MM.1S (cell line): ENCODE measurements at regions not wholly inside any gene's neighbourhood (a gene's known extent, or its start where the extent isn't known, plus 50 kb on each side); places are given as distances from the start of the nearest gene placed in this dataset.

Experiments
- DNase-seq: peaks from one replicate; pipeline ENCODE4 v3.0.0-alpha.2; 2015
- H2AFZ ChIP-seq: fragments of 300-600 bp; sonication (generic); 2 replicates; pipeline ENCODE4 v1.6.0; 2016; ENCODE audit warnings: antibody characterized with exemption, low read length
- H3F3A ChIP-seq: fragments of 300-600 bp; sonication (generic); 2 replicates; pipeline ENCODE4 v1.6.1; 2016; ENCODE audit warnings: mild to moderate bottlenecking, antibody characterized with exemption, low read length, moderate library complexity, mixed read lengths; ENCODE audit not compliant: insufficient read depth
- H3K27ac ChIP-seq: fragments of 300-600 bp; sonication (generic); 2 replicates; pipeline ENCODE4 v1.5.1; 2016; ENCODE audit warnings: mild to moderate bottlenecking, low read length
- H3K27me3 ChIP-seq: fragments of 300-600 bp; sonication (generic); replicated peaks from 2 replicates; pipeline ENCODE4 v1.6.0; 2016; ENCODE audit warnings: low read length; ENCODE audit not compliant: insufficient read depth
- H3K36me3 ChIP-seq: fragments of 300-600 bp; sonication (generic); replicated peaks from 2 replicates; pipeline ENCODE4 v1.6.1; 2016; ENCODE audit warnings: mild to moderate bottlenecking, low read length, mixed read lengths; ENCODE audit not compliant: insufficient read depth
- H3K4me1 ChIP-seq: fragments of 300-600 bp; sonication (generic); 2 replicates; pipeline ENCODE4 v1.6.1; 2016; ENCODE audit warnings: low read length, mixed read lengths
- H3K4me2 ChIP-seq: fragments of 300-600 bp; sonication (generic); 2 replicates; pipeline ENCODE4 v1.6.0; 2016; ENCODE audit warnings: low read depth, low read length
- H3K4me3 ChIP-seq: fragments of 300-600 bp; sonication (generic); 2 replicates; pipeline ENCODE4 v1.5.1; 2016; ENCODE audit warnings: low read length, mixed read lengths
- H3K79me2 ChIP-seq: fragments of 300-600 bp; sonication (generic); 2 replicates; pipeline ENCODE4 v1.6.1; 2016; ENCODE audit warnings: mixed run types, low read length, mixed read lengths
- H3K9ac ChIP-seq: fragments of 300-600 bp; sonication (generic); 2 replicates; pipeline ENCODE4 v1.6.1; 2016; ENCODE audit warnings: low read length, mixed read lengths
- H3K9me2 ChIP-seq: fragments of 300-600 bp; sonication (generic); replicated peaks from 2 replicates; pipeline ENCODE4 v1.6.1; 2016; ENCODE audit warnings: mild to moderate bottlenecking, low read length, mixed read lengths; ENCODE audit not compliant: insufficient read depth
- H3K9me3 ChIP-seq: fragments of 300-600 bp; sonication (generic); replicated peaks from 2 replicates; pipeline ENCODE4 v1.6.1; 2016; ENCODE audit warnings: mild to moderate bottlenecking, low read length, mixed read lengths; ENCODE audit not compliant: insufficient read depth
- H4K20me1 ChIP-seq: fragments of 300-600 bp; sonication (generic); 2 replicates; pipeline ENCODE4 v1.6.1; 2016; ENCODE audit warnings: mild to moderate bottlenecking, low read length, moderate library complexity, mixed read lengths; ENCODE audit not compliant: insufficient read depth
- CTCF ChIP-seq: fragments of 300-600 bp; sonication (generic); IDR thresholded peaks from 2 replicates; pipeline ENCODE4 v1.5.1; 2016; ENCODE audit warnings: antibody characterized with exemption, low read length, mixed read lengths
- EZH2 ChIP-seq: fragments of 300-600 bp; sonication (generic); optimal IDR thresholded peaks from 2 replicates; pipeline ENCODE3; 2017; ENCODE audit warnings: low read depth, mild to moderate bottlenecking, antibody characterized with exemption, low read length, mixed read lengths
- EZH2phosphoT487 ChIP-seq: fragments of 300-600 bp; sonication (generic); IDR thresholded peaks from 2 replicates; pipeline ENCODE4 v1.6.1; 2018; ENCODE audit warnings: antibody characterized with exemption, low read length

GRCh38 chrX:39302838-39303237, 501.6 kb downstream of the MID1IP1 start:
- Histone ChIP-seq H3K4me1 (no peaks in the 10 kb centered on the region), H4K20me1 (no peaks in the 10 kb centered on the region), H3K9me2 (no peaks in the 10 kb centered on the region), H3K9me3 (no peaks in the 10 kb centered on the region), H3K27me3 (no peaks in the 10 kb centered on the region), H3K4me3 (no peak overlapping the region), H2AFZ (no peak overlapping the region), H3K9ac (no peak overlapping the region), H3F3A (no peaks in the 10 kb centered on the region), H3K4me2 (no peak overlapping the region), H3K36me3 (no peaks in the 10 kb centered on the region), H3K27ac (no peak overlapping the region), H3K79me2 (no peaks in the 10 kb centered on the region)
- DNase-seq: no peak
- TF ChIP-seq EZH2: no peak
- TF ChIP-seq EZH2phosphoT487: no peak
- no peak for TF ChIP-seq CTCF

GRCh38 chrX:39304746-39305145, 503.5 kb downstream of the MID1IP1 start:
- Histone ChIP-seq H3K9ac (no peak overlapping the region), H3K4me3 (no peak overlapping the region), H3K27ac (no peak overlapping the region), H3F3A (no peaks in the 10 kb centered on the region), H3K4me2 (no peak overlapping the region), H3K4me1 (no peaks in the 10 kb centered on the region), H3K9me3 (no peaks in the 10 kb centered on the region), H3K9me2 (no peaks in the 10 kb centered on the region), H3K27me3 (no peaks in the 10 kb centered on the region), H4K20me1 (no peaks in the 10 kb centered on the region), H3K36me3 (no peaks in the 10 kb centered on the region), H3K79me2 (no peaks in the 10 kb centered on the region), H2AFZ (no peak overlapping the region)
- no peak for TF ChIP-seq CTCF
- no peak for TF ChIP-seq EZH2phosphoT487
- no peak for TF ChIP-seq EZH2
- no peak for DNase-seq

- no peaks in the 10 kb centered on the region for H4K20me1 ChIP-seq
- H3K9me2 ChIP-seq: no peaks in the 10 kb centered on the region
- H3K36me3 ChIP-seq: no peaks in the 10 kb centered on the region
- DNase-seq: no peak
- H3K4me1 ChIP-seq: no peaks in the 10 kb centered on the region
- TF ChIP-seq CTCF: no peak
- TF ChIP-seq EZH2phosphoT487: no peak
- TF ChIP-seq EZH2: no peak
- H3F3A ChIP-seq: no peaks in the 10 kb centered on the region
- no peaks in the 10 kb centered on the region for H3K79me2 ChIP-seq
- no peak overlapping the region for H2AFZ ChIP-seq
- H3K4me2 ChIP-seq: no peak overlapping the region
- no peak overlapping the region for H3K27ac ChIP-seq
- no peak overlapping the region for H3K9ac ChIP-seq
- H3K9me3 ChIP-seq: no peaks in the 10 kb centered on the region
- H3K27me3 ChIP-seq: no peaks in the 10 kb centered on the region
- H3K4me3 ChIP-seq: no peak overlapping the region
These were observed 506.2 kb downstream of the MID1IP1 start for GRCh38 chrX:39307488-39307887.

- no peaks in the 10 kb centered on the region for H4K20me1 ChIP-seq
- no peaks in the 10 kb centered on the region for H3F3A ChIP-seq
- no peak overlapping the region for H2AFZ ChIP-seq
- H3K9ac ChIP-seq: no peak overlapping the region
- TF ChIP-seq CTCF: no peak
- no peak for TF ChIP-seq EZH2
- no peak for TF ChIP-seq EZH2phosphoT487
- no peak overlapping the region for H3K4me3 ChIP-seq
- no peaks in the 10 kb centered on the region for H3K4me1 ChIP-seq
- DNase-seq: no peak
- no peaks in the 10 kb centered on the region for H3K9me2 ChIP-seq
- no peaks in the 10 kb centered on the region for H3K9me3 ChIP-seq
- H3K79me2 ChIP-seq: no peaks in the 10 kb centered on the region
- H3K4me2 ChIP-seq: no peak overlapping the region
- H3K36me3 ChIP-seq: no peaks in the 10 kb centered on the region
- no peaks in the 10 kb centered on the region for H3K27me3 ChIP-seq
- no peak overlapping the region for H3K27ac ChIP-seq
These were observed 506.9 kb downstream of the MID1IP1 start for GRCh38 chrX:39308126-39308525.
